ENCODE measurements at regions not wholly inside any gene's neighbourhood (a gene's known extent, or its start where the extent isn't known, plus 50 kb on each side); places are given as distances from the start of the nearest gene placed in this dataset.
A peak's percentile ranks its signal among the peaks of the same experiment; 100 is the strongest.

GRCh38 chr20:10987651-10988383, 314.0 kb upstream of the JAG1 start:
- DNase-seq (ENCODE audit: low read depth): no peak
- H3K4me3 ChIP-seq (replicated peaks; ENCODE audit: low read depth, low read length): no peak overlapping the region
- no peak for TF ChIP-seq CTCF (IDR thresholded peaks at IDR 0.05; ENCODE audit: low read length, missing control alignments)

- H3K4me3 ChIP-seq (replicated peaks; ENCODE audit: low read depth, low read length): no peak overlapping the region
- no peak for TF ChIP-seq CTCF (IDR thresholded peaks at IDR 0.05; ENCODE audit: low read length, missing control alignments)
- DNase-seq (ENCODE audit: low read depth): no peak
These were observed 317.0 kb upstream of the JAG1 start for GRCh38 chr20:10990625-10991382.

- DNase-seq (ENCODE audit: low read depth): peak; percentile 68
- TF ChIP-seq CTCF (IDR thresholded peaks at IDR 0.05; ENCODE audit: low read length, missing control alignments): no peak
- no peak overlapping the region for H3K4me3 ChIP-seq (replicated peaks; ENCODE audit: low read depth, low read length)
These were observed 318.9 kb upstream of the JAG1 start for GRCh38 chr20:10992731-10993130.

GRCh38 chr20:10994991-10995700, 321.3 kb upstream of the JAG1 start:
- no peak for TF ChIP-seq CTCF (IDR thresholded peaks at IDR 0.05; ENCODE audit: low read length, missing control alignments)
- no peak overlapping the region for H3K4me3 ChIP-seq (replicated peaks; ENCODE audit: low read depth, low read length)
- no peak for DNase-seq (ENCODE audit: low read depth)

DNA sequence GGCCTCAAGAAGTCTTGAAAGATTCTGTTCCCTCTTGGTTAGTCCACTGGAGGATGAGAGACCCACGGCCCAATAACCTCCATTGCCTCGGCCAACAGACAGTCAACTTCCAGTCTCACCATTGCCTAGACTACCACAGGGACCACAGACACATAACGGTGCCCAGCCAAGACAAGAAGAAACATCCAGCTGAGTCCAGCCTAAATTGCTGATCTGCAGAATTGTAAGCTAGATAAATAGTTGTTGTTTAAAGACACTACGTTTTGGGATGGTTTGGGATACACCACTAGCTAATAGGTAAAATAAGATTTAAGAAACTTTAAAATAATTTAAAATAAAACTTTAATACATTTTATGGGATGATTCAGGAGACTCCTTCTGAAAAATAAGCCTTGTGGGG, 324.7 kb upstream of the JAG1 start:
- no peak for DNase-seq (ENCODE audit: low read depth)
- TF ChIP-seq CTCF (IDR thresholded peaks at IDR 0.05; ENCODE audit: low read length, missing control alignments): no peak

DNA sequence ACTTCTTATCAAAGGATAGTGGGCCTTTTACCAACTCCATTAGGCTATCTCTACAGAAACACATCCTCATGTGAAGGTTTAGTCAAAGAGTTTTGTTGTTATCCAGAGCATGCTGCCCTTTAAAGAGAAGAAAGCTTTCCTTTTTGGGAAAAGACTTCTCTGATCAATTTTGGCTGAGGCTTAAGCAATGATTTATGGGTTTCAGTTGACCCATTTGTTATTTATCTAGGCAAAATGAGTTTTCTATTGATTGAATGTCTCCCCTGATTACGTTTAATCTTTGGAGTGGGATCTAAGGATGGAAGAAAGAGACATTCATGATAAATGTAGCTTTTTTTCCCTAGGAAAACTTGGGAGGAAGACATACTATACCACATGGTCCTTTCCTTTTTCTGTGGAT, 326.6 kb upstream of the JAG1 start:
- TF ChIP-seq CTCF (IDR thresholded peaks at IDR 0.05; ENCODE audit: low read length, missing control alignments): no peak
- H3K4me3 ChIP-seq (replicated peaks; ENCODE audit: low read depth, low read length): no peak overlapping the region
- no peak for DNase-seq (ENCODE audit: low read depth)

More for the DNA sequence above, 324.7 kb upstream of the JAG1 start:
- no peak overlapping the region for H3K4me3 ChIP-seq (replicated peaks; ENCODE audit: low read depth, low read length)

Measured in fibroblast of pulmonary artery (primary cell).